Activated naive CD4-positive, alpha-beta T cell (primary cell): ENCODE measurements at regions not wholly inside any gene's neighbourhood (a gene's known extent, or its start where the extent isn't known, plus 50 kb on each side); places are given as distances from the start of the nearest gene placed in this dataset.
"Not testable (repeated sequence)": the region's sequence is repeated elsewhere in the genome, so short reads cannot be mapped to it uniquely, and the experiment has no call there.

Experiments used
- DNase-seq, 4 experiments: peaks; one replicate each; lab custom pipeline; 2025; lab: John Stamatoyannopoulos, UW

GRCh38 chr4:17060230-17060629 lies 161.8 kb upstream of the LDB2 start:
- no peak for DNase-seq

GRCh38 chr4:17058916-17059741 lies 160.7 kb upstream of the LDB2 start:
- no peak for DNase-seq

- DNase-seq = no peak
Observed at GRCh38 chr4:17058536-17058915, 160.1 kb upstream of the LDB2 start.

GRCh38 chr4:17057035-17057434 lies 158.6 kb upstream of the LDB2 start:
- DNase-seq = no peak

GRCh38 chr4:17055788-17056187 lies 157.3 kb upstream of the LDB2 start:
- DNase-seq = no peak

- no peak for DNase-seq
Observed at GRCh38 chr4:17045866-17046265, 147.4 kb upstream of the LDB2 start.

GRCh38 chr4:17038510-17039176 lies 140.2 kb upstream of the LDB2 start:
- no peak for DNase-seq

GRCh38 chr4:17033768-17034181 lies 135.3 kb upstream of the LDB2 start:
- DNase-seq = no peak

- no peak for DNase-seq
Observed at GRCh38 chr4:17033025-17033767, 134.8 kb upstream of the LDB2 start.

GRCh38 chr4:17030543-17030942 lies 132.1 kb upstream of the LDB2 start:
- no peak for DNase-seq

- no peak for DNase-seq
Observed at GRCh38 chr4:17029964-17030363, 131.5 kb upstream of the LDB2 start.

- no peak for DNase-seq
Observed at GRCh38 chr4:17029432-17029831, 131.0 kb upstream of the LDB2 start.

- DNase-seq = no peak
Observed at GRCh38 chr4:17027495-17027894, 129.1 kb upstream of the LDB2 start.

- no peak for DNase-seq
Observed at GRCh38 chr4:17024425-17024824, 126.0 kb upstream of the LDB2 start.

GRCh38 chr4:17020901-17021300 lies 122.5 kb upstream of the LDB2 start:
- no peak for DNase-seq

- no peak for DNase-seq
Observed at GRCh38 chr4:17020451-17020850, 122.0 kb upstream of the LDB2 start.

GRCh38 chr4:17018621-17019020 lies 120.2 kb upstream of the LDB2 start:
- DNase-seq = not testable (repeated sequence)

- DNase-seq = no peak
Observed at GRCh38 chr4:17018013-17018412, 119.6 kb upstream of the LDB2 start.

GRCh38 chr4:17013382-17014006 lies 115.0 kb upstream of the LDB2 start:
- no peak for DNase-seq

- DNase-seq = no peak
Observed at GRCh38 chr4:17012451-17012850, 114.0 kb upstream of the LDB2 start.

- no peak for DNase-seq
Observed at GRCh38 chr4:17010426-17011087, 112.1 kb upstream of the LDB2 start.

GRCh38 chr4:17009871-17010367 lies 111.5 kb upstream of the LDB2 start:
- no peak for DNase-seq
